B cell (primary cell): ENCODE measurements at regions not wholly inside any gene's neighbourhood (a gene's known extent, or its start where the extent isn't known, plus 50 kb on each side); places are given as distances from the start of the nearest gene placed in this dataset.

Source experiments
- ATAC-seq: fragments of 200-7000 bp; cut with Tn5 transposase; one replicate; pipeline ENCODE4 v1.10.0; 2021; ENCODE audit warnings: low read depth, mild to moderate bottlenecking, moderate number of reproducible peaks, moderate library complexity
- CTCF ChIA-PET: fragments of 350-600 bp; sonication (Branson Sonifier 250); formaldehyde crosslinking; loops from one replicate; lab custom pipeline; 2021; ENCODE audit warnings: antibody characterized with exemption, inconsistent platforms; lab: Charles Lee
- POLR2A ChIA-PET: fragments of 350-600 bp; sonication (Branson Sonifier 250); formaldehyde crosslinking; loops from one replicate; lab custom pipeline; 2021; ENCODE audit warnings: antibody characterized with exemption; lab: Charles Lee
- DNase-seq: peaks from one replicate; pipeline ENCODE4 v3.0.0; 2013
- H2AFZ ChIP-seq: 2 replicates; pipeline ENCODE4 v1.6.1; 2012; ENCODE audit warnings: mild to moderate bottlenecking, low read depth, low read length; ENCODE audit not compliant: insufficient read depth, poor library complexity, severe bottlenecking
- H3K27ac ChIP-seq, 2 donors: 1 replicate in 1 of 2; 2 replicates in 1 of 2; pipeline ENCODE4 v1.5.1; 2012 to 2013; ENCODE audit warnings: low read length in 2 of 2, mild to moderate bottlenecking in 2 of 2, moderate library complexity in 1 of 2
- H3K27me3 ChIP-seq, 4 experiments: fragments of 200-600 bp in 1 of 4; sonication (generic) in 1 of 4; replicated peaks in 1 of 4; 1 replicate in 2 of 4; 2 replicates in 2 of 4; pipeline versions ENCODE4 v1.6.1 to v1.7.0; 2013 to 2016; ENCODE audit warnings: low read length in 3 of 4, mild to moderate bottlenecking in 2 of 4, mixed read lengths in 1 of 4, moderate library complexity in 1 of 4; ENCODE audit not compliant: insufficient read depth in 4 of 4, control insufficient read depth in 3 of 4; ENCODE audit errors: control extremely low read depth in 1 of 4
- H3K36me3 ChIP-seq, 2 experiments: replicated peaks in 1 of 2; 1 replicate in 1 of 2; 2 replicates in 1 of 2; pipeline versions ENCODE4 v1.6.1 to v1.7.1; 2013; ENCODE audit warnings: low read length in 1 of 2; ENCODE audit not compliant: insufficient read depth in 2 of 2, control insufficient read depth in 1 of 2; ENCODE audit errors: control extremely low read depth in 1 of 2, extremely low read depth in 1 of 2
- H3K4me1 ChIP-seq, 2 donors: fragments of 200-600 bp in 1 of 2; sonication (generic) in 1 of 2; 1 replicate in 1 of 2; 2 replicates in 1 of 2; pipeline versions ENCODE4 v1.5.1 to v1.6.1; 2013 to 2017; ENCODE audit warnings: low read length in 2 of 2; ENCODE audit not compliant: control insufficient read depth in 2 of 2, insufficient read depth in 2 of 2
- H3K4me2 ChIP-seq: replicated peaks from 2 replicates; pipeline ENCODE3; 2012; ENCODE audit warnings: mild to moderate bottlenecking, low read depth, low read length; ENCODE audit not compliant: poor library complexity, severe bottlenecking
- H3K4me3 ChIP-seq, 5 experiments: fragments of 200-600 bp in 1 of 5; sonication (generic) in 1 of 5; 1 replicate in 3 of 5; 2 replicates in 2 of 5; pipeline versions ENCODE4 v1.5.1 to v1.7.0; 2011 to 2016; ENCODE audit warnings: low read length in 4 of 5, mild to moderate bottlenecking in 4 of 5, low read depth in 2 of 5, control low read depth in 1 of 5, moderate library complexity in 1 of 5; ENCODE audit not compliant: insufficient read depth in 1 of 5; ENCODE audit errors: control extremely low read depth in 1 of 5, extremely low read depth in 1 of 5
- H3K79me2 ChIP-seq: fragments of 200-600 bp; sonication (generic); one replicate; pipeline ENCODE4 v1.6.0; 2016; ENCODE audit warnings: low read length; ENCODE audit not compliant: control insufficient read depth, insufficient read depth
- H3K9ac ChIP-seq: fragments of 200-600 bp; sonication (generic); 2 replicates; pipeline ENCODE4 v1.6.1; 2017; ENCODE audit warnings: mild to moderate bottlenecking, low read length, moderate library complexity
- H3K9me3 ChIP-seq, 3 donors: one replicate each; pipeline versions ENCODE4 v1.6.1 to v1.7.1; 2013; ENCODE audit warnings: low read length in 2 of 3; ENCODE audit not compliant: control insufficient read depth in 2 of 3, insufficient read depth in 1 of 3; ENCODE audit errors: control extremely low read depth in 1 of 3
- H4K20me1 ChIP-seq: 2 replicates; pipeline ENCODE4 v1.6.0; 2012; ENCODE audit warnings: mild to moderate bottlenecking, low read length; ENCODE audit not compliant: insufficient read depth, control insufficient read depth, poor library complexity, severe bottlenecking
- H3K27ac Mint-ChIP-seq: one replicate; pipeline ENCODE4 v1.8.0; 2021; ENCODE audit warnings: mixed read lengths
- H3K27me3 Mint-ChIP-seq: one replicate; pipeline ENCODE4 v1.8.0; 2021; ENCODE audit warnings: mixed read lengths
- H3K4me1 Mint-ChIP-seq: one replicate; pipeline ENCODE4 v1.8.0; 2021; ENCODE audit warnings: mixed read lengths
- H3K4me3 Mint-ChIP-seq: one replicate; pipeline ENCODE4 v1.8.0; 2021; ENCODE audit warnings: mixed read lengths
- H3K9me3 Mint-ChIP-seq: one replicate; pipeline ENCODE4 v1.8.0; 2022; ENCODE audit warnings: mixed read lengths; ENCODE audit not compliant: insufficient read depth
- EZH2 ChIP-seq: IDR thresholded peaks from 2 replicates; pipeline ENCODE4 v1.6.1; 2012; ENCODE audit warnings: borderline replicate concordance, low read depth, mild to moderate bottlenecking, moderate library complexity, low read length; ENCODE audit not compliant: insufficient read depth, poor library complexity, severe bottlenecking
- WGBS: methylation state at CpG from one replicate; pipeline ENCODE4 v1.1.5; 2013; ENCODE audit warnings: missing lambda C conversion rate; ENCODE audit not compliant: insufficient coverage; 5-methylcytosine and 5-hydroxymethylcytosine counted together
- intact Hi-C: fragments of 100-400 bp; cut with micrococcal nuclease; formaldehyde crosslinking; loops from one replicate; pipeline ENCODE4 v1.10.0; 2022
- TF ChIP-seq, protein P1 (sequence below): fragments of 200-600 bp; IDR thresholded peaks from one replicate; pipeline ENCODE4 v1.8.0; 2022; ENCODE audit warnings: antibody characterized with exemption, mild to moderate bottlenecking

GRCh38 chr15:31177951-31178350 is 76.4 kb upstream of the TRPM1 start:
- Mint-ChIP-seq H3K9me3 (peaks cover 2% of the 10 kb centered on the region), H3K4me3 (no peak overlapping the region), H3K27ac (no peak overlapping the region), H3K4me1 (peaks cover 2% of the 10 kb centered on the region), H3K27me3 (peaks cover 7% of the 10 kb centered on the region)
- H3K4me3 ChIP-seq, result no peak overlapping the region
- intact Hi-C loops, result no loop called here
- peaks cover 3 to 6% of the 10 kb centered on the region in 2 donors for H3K4me1 ChIP-seq
- no peak overlapping the region for H2AFZ ChIP-seq
- ChIA-PET CTCF (no interaction called here), POLR2A (no interaction called here)
- DNase-seq (no peak), ATAC-seq (no peak)
- no peak overlapping the region for H3K9ac ChIP-seq
- no peaks in the 10 kb centered on the region for H3K27me3 ChIP-seq
- no CpG with 5 or more reads among the region's 5 CpGs for WGBS
- no peaks in the 10 kb centered on the region for H4K20me1 ChIP-seq
- H3K9me3 ChIP-seq, result peaks cover 0 to 19% (median 10%) of the 10 kb centered on the region in 3 donors
- no peaks in the 10 kb centered on the region for H3K36me3 ChIP-seq
- H3K4me2 ChIP-seq, result no peak overlapping the region
- no peak overlapping the region for H3K27ac ChIP-seq
- TF ChIP-seq, protein P1, sequence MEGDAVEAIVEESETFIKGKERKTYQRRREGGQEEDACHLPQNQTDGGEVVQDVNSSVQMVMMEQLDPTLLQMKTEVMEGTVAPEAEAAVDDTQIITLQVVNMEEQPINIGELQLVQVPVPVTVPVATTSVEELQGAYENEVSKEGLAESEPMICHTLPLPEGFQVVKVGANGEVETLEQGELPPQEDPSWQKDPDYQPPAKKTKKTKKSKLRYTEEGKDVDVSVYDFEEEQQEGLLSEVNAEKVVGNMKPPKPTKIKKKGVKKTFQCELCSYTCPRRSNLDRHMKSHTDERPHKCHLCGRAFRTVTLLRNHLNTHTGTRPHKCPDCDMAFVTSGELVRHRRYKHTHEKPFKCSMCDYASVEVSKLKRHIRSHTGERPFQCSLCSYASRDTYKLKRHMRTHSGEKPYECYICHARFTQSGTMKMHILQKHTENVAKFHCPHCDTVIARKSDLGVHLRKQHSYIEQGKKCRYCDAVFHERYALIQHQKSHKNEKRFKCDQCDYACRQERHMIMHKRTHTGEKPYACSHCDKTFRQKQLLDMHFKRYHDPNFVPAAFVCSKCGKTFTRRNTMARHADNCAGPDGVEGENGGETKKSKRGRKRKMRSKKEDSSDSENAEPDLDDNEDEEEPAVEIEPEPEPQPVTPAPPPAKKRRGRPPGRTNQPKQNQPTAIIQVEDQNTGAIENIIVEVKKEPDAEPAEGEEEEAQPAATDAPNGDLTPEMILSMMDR, result no peak
- TF ChIP-seq EZH2, result no peak
- H3K79me2 ChIP-seq, result no peaks in the 10 kb centered on the region

DNA sequence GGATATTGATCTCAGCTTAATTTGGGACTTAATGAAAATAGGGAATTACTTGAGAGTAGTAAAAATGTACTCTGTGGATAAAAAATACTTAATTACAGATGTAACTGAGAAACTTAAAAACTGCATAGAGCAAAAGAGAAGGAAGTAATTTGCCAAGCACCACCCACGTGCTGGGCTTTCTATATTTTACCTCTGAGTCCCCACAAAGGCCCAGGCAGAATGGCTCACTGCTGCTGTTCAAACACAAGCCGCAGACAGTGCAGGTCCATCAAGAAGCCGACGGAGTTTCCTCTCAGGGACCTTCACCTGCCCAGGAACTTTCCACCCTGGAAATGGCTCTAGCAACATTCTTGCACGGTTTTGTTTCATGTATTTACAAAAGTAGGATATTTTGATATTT is 77.2 kb upstream of the TRPM1 start:
- H3K9ac ChIP-seq, result no peak overlapping the region
- Mint-ChIP-seq H3K27me3 (peaks cover 7% of the 10 kb centered on the region), H3K9me3 (peaks cover 5% of the 10 kb centered on the region), H3K4me1 (peaks cover 2% of the 10 kb centered on the region), H3K4me3 (no peak overlapping the region), H3K27ac (no peak overlapping the region)
- WGBS, result no CpG with 5 or more reads among the region's 5 CpGs
- no peak overlapping the region for H2AFZ ChIP-seq
- intact Hi-C loops, result no loop called here
- H3K79me2 ChIP-seq, result no peaks in the 10 kb centered on the region
- H4K20me1 ChIP-seq, result no peaks in the 10 kb centered on the region
- ChIA-PET POLR2A (no interaction called here), CTCF (no interaction called here)
- H3K27me3 ChIP-seq, result no peaks in the 10 kb centered on the region
- H3K9me3 ChIP-seq, result peaks cover 0 to 21% (median 10%) of the 10 kb centered on the region in 3 donors
- H3K4me2 ChIP-seq, result no peak overlapping the region
- TF ChIP-seq, protein P1, result no peak
- TF ChIP-seq EZH2, result no peak
- H3K27ac ChIP-seq, result no peak overlapping the region
- DNase-seq (no peak), ATAC-seq (no peak)
- no peaks in the 10 kb centered on the region for H3K36me3 ChIP-seq
- H3K4me3 ChIP-seq, result no peak overlapping the region
- peaks cover 3 to 6% of the 10 kb centered on the region in 2 donors for H3K4me1 ChIP-seq
